ENCODE measurements at regions not wholly inside any gene's neighbourhood (a gene's known extent, or its start where the extent isn't known, plus 50 kb on each side); places are given as distances from the start of the nearest gene placed in this dataset.
"Not testable (repeated sequence)": the region's sequence is repeated elsewhere in the genome, so short reads cannot be mapped to it uniquely, and the experiment has no call there.

GRCh38 chrX:63204266-63205074 lies 146.7 kb downstream of the SPIN4 start:
- DNase-seq (ENCODE audit: low read depth in 1 of 2, low spot score in 1 of 2) = not testable (repeated sequence)

DNA sequence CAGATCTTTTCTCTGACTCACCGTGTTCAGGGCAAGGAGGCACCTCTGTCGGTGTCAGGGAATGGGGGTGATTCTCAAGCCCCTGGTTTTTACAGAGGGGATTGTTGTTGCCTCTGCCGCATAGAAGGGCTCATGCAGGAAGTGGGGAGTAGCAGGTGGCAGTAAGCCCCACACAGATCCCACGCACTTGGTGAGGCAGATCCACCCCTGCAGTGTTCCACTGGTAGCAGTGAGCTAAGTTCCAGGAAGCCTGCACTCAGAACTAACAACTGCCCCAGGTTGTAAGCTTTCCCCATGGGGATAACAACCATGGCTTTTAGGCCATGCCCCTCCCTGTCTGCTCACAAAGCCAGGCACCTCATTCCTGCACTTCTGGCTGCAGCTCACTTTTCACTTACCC lies 149.1 kb downstream of the SPIN4 start:
- in situ Hi-C loops (cut with HindIII; ENCODE audit: low pct_unique_long_range_greater_than_20kb, low sequenced_read_pairs); DNase-seq (ENCODE audit: low read depth in 1 of 2, low spot score in 1 of 2): not testable (repeated sequence)

More at GRCh38 chrX:63204266-63205074, 146.7 kb downstream of the SPIN4 start:
- in situ Hi-C loops (cut with HindIII; ENCODE audit: low pct_unique_long_range_greater_than_20kb, low sequenced_read_pairs) = not testable (repeated sequence)

DNA sequence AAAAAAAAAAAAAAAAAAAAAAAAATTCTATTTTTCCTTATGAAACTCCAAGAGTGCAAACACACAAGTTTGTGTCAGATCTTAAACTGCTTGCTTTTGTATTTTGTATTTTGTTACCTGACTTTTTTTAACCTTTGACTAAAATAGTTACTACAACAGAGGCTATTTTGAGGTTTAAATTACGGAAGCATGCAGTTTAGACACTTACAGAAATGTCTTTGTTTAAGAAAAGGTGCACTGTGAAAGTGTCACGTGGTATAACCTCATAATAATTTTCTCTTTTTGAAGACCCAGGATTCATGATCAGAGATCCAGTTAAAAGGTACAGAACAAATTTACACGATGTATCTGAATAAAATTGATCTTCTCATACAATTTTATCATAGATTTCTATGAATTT lies 152.4 kb downstream of the SPIN4 start:
- in situ Hi-C loops (cut with HindIII; ENCODE audit: low pct_unique_long_range_greater_than_20kb, low sequenced_read_pairs); DNase-seq (ENCODE audit: low read depth in 1 of 2, low spot score in 1 of 2): not testable (repeated sequence)

DNA sequence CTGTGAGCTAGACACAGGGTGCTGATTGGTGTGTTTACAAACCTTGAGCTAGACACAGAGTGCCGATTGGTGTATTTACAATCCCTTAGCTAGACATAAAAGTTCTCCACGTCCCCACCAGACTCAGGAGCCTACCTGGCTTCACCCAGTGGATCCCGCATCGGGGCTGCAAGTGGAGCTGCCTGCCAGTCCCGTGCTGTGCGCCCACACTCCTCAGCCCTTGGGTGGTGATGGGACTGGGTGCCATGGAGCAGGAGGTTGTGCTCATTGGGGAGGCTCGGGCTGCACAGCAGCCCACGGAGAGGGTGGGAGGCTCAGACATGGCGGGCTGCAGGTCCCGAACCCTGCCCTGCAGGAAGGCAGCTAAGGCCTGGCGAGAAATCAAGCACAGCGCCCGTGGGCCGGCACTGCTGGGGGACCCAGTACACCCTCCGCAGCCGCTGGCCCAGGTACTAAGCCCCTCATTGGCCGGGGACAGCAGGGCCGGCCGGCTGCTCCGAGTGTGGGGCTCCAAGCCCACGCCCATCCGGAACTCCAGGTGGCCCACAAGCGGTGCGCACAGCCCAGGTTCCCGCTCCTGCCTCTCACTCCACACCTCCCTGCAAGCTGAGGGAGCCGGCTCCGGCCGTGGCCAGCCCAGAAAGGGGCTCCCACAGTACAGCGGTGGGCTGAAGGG lies 158.6 kb downstream of the SPIN4 start:
- DNase-seq (ENCODE audit: low read depth in 1 of 2, low spot score in 1 of 2) = not testable (repeated sequence)

GRCh38 chrX:63186137-63186536 lies 165.0 kb downstream of the SPIN4 start:
- peak in 1 of 2 experiments; percentile 18 for DNase-seq (ENCODE audit: low read depth in 1 of 2, low spot score in 1 of 2)
- in situ Hi-C loops (cut with HindIII; ENCODE audit: low pct_unique_long_range_greater_than_20kb, low sequenced_read_pairs) = no loop called here
- no peak for TF ChIP-seq JUND (IDR thresholded peaks at IDR 0.05; ENCODE audit: low read depth)

More for the DNA sequence above, 158.6 kb downstream of the SPIN4 start:
- in situ Hi-C loops (cut with HindIII; ENCODE audit: low pct_unique_long_range_greater_than_20kb, low sequenced_read_pairs) = not testable (repeated sequence)

DNA sequence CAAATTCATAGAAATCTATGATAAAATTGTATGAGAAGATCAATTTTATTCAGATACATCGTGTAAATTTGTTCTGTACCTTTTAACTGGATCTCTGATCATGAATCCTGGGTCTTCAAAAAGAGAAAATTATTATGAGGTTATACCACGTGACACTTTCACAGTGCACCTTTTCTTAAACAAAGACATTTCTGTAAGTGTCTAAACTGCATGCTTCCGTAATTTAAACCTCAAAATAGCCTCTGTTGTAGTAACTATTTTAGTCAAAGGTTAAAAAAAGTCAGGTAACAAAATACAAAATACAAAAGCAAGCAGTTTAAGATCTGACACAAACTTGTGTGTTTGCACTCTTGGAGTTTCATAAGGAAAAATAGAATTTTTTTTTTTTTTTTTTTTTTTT lies 171.3 kb downstream of the SPIN4 start:
- DNase-seq (ENCODE audit: low read depth in 1 of 2, low spot score in 1 of 2); in situ Hi-C loops (cut with HindIII; ENCODE audit: low pct_unique_long_range_greater_than_20kb, low sequenced_read_pairs): not testable (repeated sequence)

DNA sequence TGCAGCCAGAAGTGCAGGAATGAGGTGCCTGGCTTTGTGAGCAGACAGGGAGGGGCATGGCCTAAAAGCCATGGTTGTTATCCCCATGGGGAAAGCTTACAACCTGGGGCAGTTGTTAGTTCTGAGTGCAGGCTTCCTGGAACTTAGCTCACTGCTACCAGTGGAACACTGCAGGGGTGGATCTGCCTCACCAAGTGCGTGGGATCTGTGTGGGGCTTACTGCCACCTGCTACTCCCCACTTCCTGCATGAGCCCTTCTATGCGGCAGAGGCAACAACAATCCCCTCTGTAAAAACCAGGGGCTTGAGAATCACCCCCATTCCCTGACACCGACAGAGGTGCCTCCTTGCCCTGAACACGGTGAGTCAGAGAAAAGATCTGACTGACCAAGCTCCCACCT lies 174.6 kb downstream of the SPIN4 start:
- DNase-seq (ENCODE audit: low read depth in 1 of 2, low spot score in 1 of 2); in situ Hi-C loops (cut with HindIII; ENCODE audit: low pct_unique_long_range_greater_than_20kb, low sequenced_read_pairs): not testable (repeated sequence)

DNA sequence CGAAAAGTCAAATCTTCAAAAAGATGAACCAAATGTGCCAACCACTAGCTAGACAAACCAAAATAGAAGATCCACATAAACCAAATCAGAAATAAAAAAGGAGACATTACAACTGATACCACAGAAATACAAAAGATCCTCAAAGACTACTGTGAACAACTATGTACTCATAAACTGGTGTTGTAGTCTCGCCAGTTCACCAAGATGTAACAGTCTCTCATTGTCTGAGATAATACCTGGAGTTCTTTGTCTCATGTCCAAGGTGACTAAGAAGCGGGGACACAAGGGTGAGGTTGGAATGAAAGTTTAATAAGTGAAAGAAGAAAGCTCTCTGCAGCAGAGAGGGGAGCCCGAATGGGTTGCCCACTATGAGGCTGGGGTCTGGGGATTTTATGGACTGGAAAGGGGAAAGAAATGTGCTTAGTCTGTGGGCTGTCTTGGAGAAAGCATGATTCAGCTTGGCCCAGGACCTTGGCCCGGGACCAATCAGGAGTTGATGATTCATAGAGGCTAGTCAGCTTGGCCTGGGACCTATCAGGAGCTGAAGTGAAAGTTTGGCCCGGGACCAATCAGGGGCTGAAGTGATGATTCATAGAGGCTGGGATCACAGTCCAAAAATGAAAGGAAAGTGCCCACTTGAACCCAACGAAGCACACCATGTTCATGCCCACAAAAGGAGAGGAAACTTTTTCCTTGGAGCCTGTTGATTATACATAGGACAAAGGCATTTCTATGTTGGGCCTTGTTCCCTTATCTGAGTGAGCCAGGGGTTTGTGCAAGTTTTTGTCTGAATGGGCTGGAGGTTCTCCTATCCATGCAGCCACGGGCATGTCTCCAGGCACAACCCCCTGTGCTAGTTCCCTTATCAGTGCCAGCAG lies 177.1 kb downstream of the SPIN4 start:
- in situ Hi-C loops (cut with HindIII; ENCODE audit: low pct_unique_long_range_greater_than_20kb, low sequenced_read_pairs); DNase-seq (ENCODE audit: low read depth in 1 of 2, low spot score in 1 of 2): not testable (repeated sequence)

DNA sequence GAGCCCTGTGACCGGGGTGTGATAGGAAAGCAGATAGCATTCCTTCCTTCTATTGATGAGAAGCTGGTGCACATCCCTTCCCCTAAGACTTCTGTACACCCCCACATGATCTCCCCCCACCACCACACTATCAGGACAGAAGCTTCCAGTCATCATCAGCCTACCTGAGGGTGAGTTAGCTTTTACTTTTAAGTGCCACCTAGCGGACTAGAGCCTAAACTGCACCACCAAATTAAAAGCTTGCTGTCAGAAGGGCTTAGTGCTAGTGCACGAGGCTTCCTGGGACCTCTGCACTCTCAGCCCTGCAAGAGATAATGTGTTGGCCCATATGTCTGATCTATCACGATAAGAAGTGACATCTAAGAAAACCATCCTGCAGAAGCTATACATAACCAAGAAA lies 181.7 kb downstream of the SPIN4 start:
- in situ Hi-C loops (cut with HindIII; ENCODE audit: low pct_unique_long_range_greater_than_20kb, low sequenced_read_pairs); DNase-seq (ENCODE audit: low read depth in 1 of 2, low spot score in 1 of 2): not testable (repeated sequence)

DNA sequence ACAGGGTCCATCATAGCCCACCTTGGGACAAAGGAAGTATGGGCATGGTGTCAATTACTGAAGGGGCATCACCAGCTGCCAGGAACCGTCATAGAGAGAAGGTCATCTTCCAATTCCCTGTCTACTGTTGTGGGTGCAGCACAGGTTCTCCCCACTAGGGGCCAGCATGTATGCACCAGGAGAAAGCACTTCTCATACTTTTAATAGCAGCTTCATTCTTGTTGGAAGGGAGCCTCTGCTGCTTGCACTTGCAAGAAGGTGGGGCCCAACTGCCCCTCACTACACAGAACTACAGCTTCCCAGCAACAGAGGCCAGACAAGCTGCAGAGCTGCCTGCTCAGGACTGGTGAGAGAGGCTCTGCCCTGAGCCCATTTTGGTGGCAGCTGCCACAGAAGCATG lies 182.2 kb downstream of the SPIN4 start:
- in situ Hi-C loops (cut with HindIII; ENCODE audit: low pct_unique_long_range_greater_than_20kb, low sequenced_read_pairs); DNase-seq (ENCODE audit: low read depth in 1 of 2, low spot score in 1 of 2): not testable (repeated sequence)

- DNase-seq (ENCODE audit: low read depth in 1 of 2, low spot score in 1 of 2); in situ Hi-C loops (cut with HindIII; ENCODE audit: low pct_unique_long_range_greater_than_20kb, low sequenced_read_pairs): not testable (repeated sequence)
These were observed 184.1 kb downstream of the SPIN4 start for GRCh38 chrX:63167002-63167401.

DNA sequence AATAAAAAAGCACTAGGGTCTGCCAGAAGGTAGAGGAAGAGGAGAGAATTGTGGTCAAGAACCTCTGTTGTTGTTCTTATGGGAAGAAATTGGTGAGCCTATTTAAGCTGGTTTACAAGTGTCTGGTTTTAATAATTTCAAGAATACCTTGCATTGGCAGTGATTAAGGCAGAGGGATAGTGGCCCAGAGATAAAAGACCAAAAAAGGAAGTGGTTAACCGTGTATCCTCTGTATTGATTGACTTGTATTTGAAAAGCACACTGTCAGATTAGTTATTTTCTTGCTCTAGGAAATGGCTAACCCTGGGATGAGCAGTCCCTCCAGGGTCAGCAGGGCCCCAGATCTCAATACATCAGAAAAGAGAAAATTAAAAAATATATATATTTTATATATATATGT lies 190.1 kb downstream of the SPIN4 start:
- in situ Hi-C loops (cut with HindIII; ENCODE audit: low pct_unique_long_range_greater_than_20kb, low sequenced_read_pairs) = not testable (repeated sequence)

GRCh38 chrX:63160340-63160739 lies 190.8 kb downstream of the SPIN4 start:
- DNase-seq (ENCODE audit: low read depth in 1 of 2, low spot score in 1 of 2); in situ Hi-C loops (cut with HindIII; ENCODE audit: low pct_unique_long_range_greater_than_20kb, low sequenced_read_pairs): not testable (repeated sequence)

More for the DNA sequence above, 190.1 kb downstream of the SPIN4 start:
- DNase-seq (ENCODE audit: low read depth in 1 of 2, low spot score in 1 of 2) = not testable (repeated sequence)

DNA sequence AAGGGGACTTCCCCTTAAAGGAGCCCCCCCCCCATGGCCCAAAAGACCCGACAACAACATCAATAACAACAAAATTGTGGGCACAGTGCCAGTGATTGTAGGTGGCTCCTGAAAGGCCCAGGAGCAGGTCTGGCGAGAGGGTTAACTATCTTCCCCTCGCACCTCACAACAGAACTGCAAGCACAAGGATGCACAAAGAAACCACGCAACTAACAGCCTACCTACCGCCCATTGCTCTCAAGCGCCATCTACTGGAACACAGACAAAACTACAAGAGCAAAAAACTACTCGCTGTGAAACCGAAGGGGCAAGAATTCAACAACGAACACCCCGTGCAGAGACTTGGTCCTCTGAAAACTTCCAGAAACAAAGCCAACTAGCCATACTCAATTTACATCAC lies 205.6 kb downstream of the SPIN4 start:
- in situ Hi-C loops (cut with HindIII; ENCODE audit: low pct_unique_long_range_greater_than_20kb, low sequenced_read_pairs); DNase-seq (ENCODE audit: low read depth in 1 of 2, low spot score in 1 of 2): not testable (repeated sequence)

DNA sequence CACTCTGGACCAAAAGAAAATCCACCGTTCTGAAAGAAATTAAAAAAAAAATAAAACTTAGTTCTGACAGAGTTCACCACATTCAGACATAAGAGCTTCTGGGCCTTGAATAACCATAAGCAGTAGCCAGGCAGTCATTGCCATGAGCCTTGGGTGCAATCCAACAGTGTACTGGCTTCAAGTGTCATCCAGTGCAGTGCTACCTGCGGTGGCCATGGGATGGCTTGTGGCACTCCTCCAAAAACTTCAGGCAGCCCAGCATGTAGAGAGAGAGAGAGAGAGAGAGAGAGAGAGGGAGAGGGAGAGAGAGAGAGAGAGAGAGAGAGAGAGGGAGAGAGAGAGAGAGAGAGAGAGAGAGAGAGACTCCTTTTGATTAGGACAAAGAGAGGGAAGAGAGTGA lies 208.5 kb downstream of the SPIN4 start:
- in situ Hi-C loops (cut with HindIII; ENCODE audit: low pct_unique_long_range_greater_than_20kb, low sequenced_read_pairs) = not testable (repeated sequence)

DNA sequence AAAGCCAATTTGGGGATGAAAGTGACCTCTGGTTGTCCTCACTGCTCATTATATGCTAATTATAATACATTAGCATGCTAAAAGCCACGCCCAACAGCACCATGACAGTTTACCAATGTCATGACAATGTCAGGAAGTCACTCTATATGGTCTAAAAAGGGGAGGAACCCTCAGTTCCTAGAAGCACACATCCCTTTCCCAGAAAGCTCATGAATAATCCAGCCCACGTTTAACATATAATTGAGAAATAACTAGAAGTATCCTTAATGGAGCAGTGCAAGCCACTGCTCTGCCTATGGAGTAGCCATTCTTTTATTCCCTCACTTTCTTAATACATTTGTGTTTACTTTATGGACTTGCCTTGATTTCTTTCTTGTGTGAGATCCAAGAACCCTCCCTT lies 215.3 kb downstream of the SPIN4 start:
- in situ Hi-C loops (cut with HindIII; ENCODE audit: low pct_unique_long_range_greater_than_20kb, low sequenced_read_pairs); DNase-seq (ENCODE audit: low read depth in 1 of 2, low spot score in 1 of 2): not testable (repeated sequence)

More for the DNA sequence above, 208.5 kb downstream of the SPIN4 start:
- not testable (repeated sequence) for DNase-seq (ENCODE audit: low read depth in 1 of 2, low spot score in 1 of 2)

Measured in T47D (cell line).